HG03039 (cell line): ENCODE measurements at regions not wholly inside any gene's neighbourhood (a gene's known extent, or its start where the extent isn't known, plus 50 kb on each side); places are given as distances from the start of the nearest gene placed in this dataset.
"Not testable (repeated sequence)": the region's sequence is repeated elsewhere in the genome, so short reads cannot be mapped to it uniquely, and the experiment has no call there.

Experiments
- ATAC-seq: cut with Tn5 transposase; IDR thresholded peaks from one replicate; pipeline ENCODE4 v1.9.1; 2021; ENCODE audit warnings: mild to moderate bottlenecking, moderate library complexity; ENCODE audit not compliant: unreplicated experiment

DNA sequence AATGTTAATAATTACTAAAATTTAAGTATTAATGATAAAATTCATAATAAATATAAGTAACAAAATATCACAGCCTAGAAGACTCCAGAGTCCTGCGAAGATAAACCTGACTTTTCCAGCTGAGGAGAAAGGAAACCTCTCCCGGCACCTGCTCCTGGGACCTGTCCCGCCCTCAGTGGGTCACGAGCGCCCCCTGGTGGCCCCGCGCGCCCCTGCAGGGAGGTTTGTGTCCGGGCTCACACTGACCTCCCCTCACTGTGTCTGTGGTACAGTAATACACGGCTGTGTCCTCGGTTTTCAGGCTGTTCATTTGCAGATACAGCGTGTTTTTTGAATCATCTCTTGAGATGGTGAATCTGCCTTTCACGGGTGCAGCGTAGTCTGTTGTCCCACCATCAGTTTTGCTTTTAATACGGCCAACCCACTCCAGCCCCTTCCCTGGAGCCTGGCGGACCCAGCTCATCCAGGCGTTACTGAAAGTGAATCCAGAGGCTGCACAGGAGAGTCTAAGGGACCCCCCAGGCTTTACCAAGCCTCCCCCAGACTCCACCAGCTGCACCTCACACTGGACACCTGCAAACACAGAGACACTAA is 627.1 kb downstream of the TMEM121 start:
- not testable (repeated sequence) for ATAC-seq

DNA sequence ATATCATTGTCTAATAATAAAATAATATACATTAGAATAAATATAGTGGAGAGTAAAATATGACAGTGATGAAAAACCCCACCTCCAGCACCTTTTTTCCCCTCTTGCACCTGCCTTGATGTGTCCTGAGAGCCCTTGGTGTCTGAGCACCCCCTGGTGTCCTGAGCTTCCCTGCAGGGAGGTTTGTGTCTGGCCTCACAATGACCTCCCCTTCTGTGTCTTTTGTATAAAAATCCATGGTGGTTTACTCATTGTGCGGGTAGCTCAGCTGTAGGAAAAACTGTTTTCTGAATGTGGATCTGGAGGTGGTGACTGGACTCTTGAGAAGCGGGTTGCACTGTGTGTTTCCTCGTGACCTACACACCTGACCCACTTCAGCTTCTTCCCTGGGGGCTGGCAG is 636.9 kb downstream of the TMEM121 start:
- ATAC-seq: no peak

DNA sequence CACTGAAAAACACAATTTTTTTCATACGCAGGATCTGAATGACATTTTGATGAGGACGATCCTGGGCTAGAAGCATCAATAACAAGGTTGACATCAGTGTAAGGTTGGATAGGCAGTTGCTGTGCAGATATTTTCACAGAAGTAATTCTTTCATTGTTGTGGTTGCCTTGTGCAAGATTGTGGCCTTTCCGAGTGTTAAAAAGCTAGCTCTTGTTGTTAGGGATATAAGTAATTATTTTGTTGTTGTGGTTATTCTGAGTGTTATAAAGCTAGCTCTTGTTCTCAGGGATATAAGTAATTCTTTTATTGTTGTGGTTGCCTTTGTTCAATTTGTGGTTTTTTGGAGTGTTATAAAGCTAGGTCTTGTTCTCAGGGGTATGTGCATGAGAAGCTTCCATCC is 637.4 kb downstream of the TMEM121 start:
- ATAC-seq: not testable (repeated sequence)

DNA sequence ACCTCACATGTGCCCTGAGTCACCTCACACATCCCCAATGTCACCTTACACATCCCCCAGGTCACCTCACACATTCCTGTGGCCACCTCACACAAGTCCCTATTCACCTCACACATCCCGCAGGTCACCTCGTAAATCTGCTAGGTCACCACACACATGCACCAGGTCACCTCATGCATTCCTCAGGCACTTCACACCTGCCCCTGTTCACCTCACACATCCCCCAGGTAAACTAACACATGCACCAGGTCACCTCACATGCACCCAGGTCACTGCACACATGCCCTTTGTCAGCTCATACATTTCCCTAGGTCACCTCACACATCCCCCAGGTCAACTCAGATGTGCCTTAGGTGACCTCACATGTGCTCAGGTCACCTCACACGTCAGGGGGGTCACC is 639.8 kb downstream of the TMEM121 start:
- no peak for ATAC-seq

DNA sequence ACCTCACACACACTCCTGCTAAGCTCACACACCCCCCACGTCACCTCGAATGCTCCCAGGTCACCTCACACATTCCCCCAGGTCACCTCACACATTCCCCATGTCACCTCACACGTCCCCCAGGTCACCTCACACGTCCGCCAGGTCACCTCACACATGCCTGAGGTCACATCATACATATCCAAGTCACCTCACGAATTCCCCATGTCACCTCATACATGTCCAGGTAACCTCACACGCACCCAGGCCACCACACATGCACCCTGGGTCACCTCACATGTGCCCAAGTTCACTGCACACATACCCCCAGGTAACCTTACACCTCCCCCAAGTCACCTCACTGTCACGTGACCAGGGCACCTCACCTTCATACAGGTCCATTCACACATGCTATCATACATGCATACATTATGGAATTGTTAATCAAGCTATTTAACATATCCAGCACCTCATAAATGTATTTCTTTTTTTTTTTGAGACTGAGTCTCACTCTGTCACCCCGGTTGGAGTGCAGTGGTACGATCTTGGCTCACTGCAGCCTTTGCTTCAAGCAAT is 640.3 kb downstream of the TMEM121 start:
- ATAC-seq: no peak

- ATAC-seq: not testable (repeated sequence)
Measured at GRCh38 chr14:106170163-106170658, 643.8 kb downstream of the TMEM121 start.

DNA sequence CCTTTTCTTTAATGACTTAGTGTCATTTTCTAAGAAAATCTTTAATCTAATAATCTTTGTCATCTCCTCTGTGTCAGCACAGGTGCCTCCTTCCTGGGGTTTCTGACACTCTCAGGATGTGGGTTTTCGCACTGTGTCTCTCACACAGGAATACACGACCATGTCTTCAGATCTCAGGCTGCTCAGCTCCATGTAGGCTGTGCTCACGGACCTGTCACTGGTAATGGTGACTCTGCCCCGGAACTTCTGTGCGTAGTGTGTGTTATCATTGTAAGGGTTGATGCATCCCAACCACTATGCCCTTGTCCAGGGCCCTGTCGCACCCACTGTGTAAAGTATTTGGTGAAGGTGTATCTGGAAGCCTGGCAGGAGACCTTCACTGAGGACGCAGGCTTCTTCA is 647.8 kb downstream of the TMEM121 start:
- no peak for ATAC-seq

GRCh38 chr14:106177266-106178246 is 651.2 kb downstream of the TMEM121 start:
- not testable (repeated sequence) for ATAC-seq

DNA sequence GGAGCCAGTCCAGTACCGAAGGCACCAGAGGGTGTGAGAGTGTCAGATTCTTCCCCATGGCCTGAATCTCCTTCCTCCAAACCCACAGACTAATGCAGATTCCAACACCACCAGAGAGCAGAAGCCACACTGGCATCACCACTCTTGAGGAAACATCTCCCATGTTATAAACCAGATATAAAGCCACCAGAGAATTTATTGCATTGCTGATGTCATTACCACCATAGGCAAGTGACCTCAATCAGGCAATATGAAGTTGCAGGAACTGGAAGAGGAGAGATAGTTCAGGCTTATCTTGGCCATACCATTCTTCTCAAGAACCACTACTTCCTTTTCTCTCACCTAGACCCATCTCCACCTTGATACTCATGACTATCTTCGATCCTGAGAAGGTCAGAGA is 653.4 kb downstream of the TMEM121 start:
- ATAC-seq: no peak

- not testable (repeated sequence) for ATAC-seq
Measured at GRCh38 chr14:106184771-106185170, 658.4 kb downstream of the TMEM121 start.

DNA sequence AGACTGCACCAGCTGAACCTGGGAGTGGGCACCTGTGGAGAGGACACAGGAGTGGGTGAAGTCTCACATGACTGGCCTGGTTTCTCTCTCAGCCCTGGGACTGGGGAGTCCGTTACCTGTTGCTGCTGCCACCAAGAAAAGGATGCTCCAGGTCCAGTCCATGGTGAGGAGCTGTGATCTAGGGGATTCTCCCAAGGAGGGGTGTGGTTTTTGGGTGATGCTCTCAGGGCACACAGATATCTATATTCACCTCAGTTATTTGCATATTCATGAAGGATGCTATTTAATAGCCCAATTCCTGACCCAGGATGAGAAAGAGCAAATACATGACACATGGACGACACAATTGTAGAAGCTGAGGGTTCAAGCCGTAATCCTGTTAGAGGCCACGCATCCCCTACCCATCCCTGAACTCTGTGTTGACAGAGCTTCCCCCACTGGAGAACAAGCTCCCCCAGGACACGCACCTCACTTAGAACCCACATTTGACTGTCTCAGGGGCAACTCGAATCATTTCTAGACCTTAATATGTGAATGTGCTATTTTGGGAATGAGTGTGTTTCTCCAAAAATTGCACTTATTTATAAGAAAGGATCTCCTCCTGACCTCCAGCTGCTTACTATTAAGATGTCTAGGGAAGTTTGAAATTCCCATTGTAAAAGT is 658.9 kb downstream of the TMEM121 start:
- ATAC-seq: not testable (repeated sequence)

DNA sequence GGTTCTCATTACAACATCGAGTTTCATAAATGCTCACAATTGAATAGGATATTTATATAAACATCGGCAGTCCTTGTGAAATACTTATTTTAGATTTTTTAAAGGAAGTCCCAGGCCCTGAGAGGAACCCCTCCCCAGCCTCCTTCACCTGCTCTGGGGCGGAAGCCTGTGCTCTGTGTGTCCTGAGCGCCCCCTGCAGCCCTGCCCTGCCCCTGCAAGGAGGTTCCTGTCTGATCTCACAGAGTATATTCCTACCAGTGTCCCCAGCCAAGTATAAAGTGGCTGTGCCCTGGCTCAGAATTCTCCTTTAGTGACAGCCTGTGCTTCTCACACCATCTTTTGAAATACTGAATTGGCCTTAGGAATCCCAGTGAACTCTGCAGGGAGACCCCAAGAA is 659.5 kb downstream of the TMEM121 start:
- ATAC-seq: no peak

GRCh38 chr14:106187216-106187615 is 660.8 kb downstream of the TMEM121 start:
- no peak for ATAC-seq

GRCh38 chr14:106192701-106193100 is 666.3 kb downstream of the TMEM121 start:
- ATAC-seq: not testable (repeated sequence)

- not testable (repeated sequence) for ATAC-seq
Measured at GRCh38 chr14:106196459-106196858, 670.1 kb downstream of the TMEM121 start.

DNA sequence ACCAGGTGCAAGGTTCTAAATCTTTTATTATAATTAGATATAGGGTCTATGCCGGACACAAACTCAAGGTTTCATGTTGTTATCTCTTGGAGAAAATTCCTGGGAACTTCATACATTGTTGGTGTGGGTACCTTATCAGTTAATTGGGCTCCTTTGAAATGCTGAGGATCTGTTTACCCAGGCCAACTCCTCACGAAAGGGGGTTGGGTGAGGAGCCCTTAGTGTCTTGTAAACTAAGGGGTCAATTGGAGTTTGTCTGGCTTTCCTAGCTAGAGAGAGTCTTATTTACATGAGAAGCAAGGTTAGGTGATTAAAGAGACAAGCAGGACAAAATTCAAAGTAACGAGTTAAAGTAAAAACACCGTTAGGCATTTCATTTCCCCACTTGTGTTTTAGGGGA is 670.9 kb downstream of the TMEM121 start:
- ATAC-seq: not testable (repeated sequence)

DNA sequence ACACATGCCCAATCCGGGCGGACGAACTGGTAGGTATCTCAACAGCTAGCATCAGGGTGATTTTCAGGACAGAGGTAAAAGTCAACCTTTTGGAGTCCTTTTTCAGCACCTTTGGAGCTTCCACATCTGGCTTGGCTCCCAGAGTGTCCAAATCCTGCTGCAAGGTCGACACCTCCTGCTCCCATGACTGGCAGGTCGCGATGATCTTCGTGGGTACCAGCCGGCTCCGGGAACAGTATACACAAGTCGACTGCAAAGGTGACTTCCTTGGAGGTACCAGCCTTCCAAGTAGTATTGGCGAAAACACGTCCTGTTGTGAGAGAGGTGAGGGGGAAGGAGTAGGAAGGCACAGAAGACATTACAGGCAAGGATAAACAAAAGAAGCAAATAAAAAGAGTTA is 672.7 kb downstream of the TMEM121 start:
- ATAC-seq: no peak

DNA sequence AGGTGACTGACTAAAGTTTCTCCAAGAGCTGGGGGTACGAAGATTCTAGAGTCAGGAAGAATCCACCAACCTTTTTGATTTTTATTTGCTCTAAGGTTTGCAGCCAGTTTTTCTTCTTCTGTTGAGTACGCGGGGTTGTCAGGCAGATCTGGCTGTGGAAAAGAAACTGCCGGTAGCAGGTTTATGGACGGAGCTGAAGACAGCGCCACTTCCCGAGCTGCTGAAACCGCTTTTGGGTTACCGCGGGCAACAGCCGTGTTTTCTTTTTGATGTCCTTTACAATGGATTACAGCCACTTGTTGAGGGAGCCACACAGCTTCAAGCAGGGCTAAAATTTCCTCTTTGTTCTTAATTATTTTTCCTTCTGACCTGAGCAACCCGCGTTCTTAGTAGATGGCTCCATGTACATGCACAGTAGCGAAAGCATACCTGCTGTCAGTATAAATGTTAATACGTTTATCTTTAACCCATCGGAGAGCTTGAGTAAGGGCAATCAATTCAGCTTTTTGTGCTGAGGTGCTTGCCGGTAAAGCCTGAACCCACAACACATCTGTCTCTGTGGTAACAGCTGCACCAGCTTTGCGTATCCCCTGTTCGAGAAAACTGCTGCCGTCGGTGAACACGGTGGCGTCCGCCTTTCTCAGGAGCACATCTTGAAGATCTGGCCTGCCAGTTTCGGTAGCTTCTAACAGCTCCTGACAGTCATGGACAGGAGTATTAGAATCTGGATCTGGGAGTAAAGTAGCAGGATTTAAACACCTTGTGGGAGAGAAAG is 674.3 kb downstream of the TMEM121 start:
- no peak for ATAC-seq

DNA sequence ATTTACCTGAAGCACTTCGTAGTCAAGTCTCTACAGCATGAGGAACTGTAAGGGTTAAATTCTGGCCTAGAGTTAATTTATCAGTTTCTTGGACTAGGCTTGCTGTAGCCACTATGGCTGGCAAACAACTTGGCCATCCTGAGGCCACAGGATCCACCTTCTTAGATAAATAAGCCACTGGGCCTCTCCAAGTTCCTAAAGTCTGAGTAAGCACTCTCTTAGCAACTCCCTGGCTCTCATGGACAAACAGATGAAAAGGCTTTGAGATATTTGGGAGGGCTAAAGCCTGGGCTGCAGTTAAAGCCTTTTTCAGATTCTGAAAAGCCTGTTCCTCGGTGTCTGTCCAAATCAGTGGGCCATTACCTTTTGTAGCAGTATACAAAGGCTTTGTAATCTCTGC is 675.0 kb downstream of the TMEM121 start:
- ATAC-seq: no peak

DNA sequence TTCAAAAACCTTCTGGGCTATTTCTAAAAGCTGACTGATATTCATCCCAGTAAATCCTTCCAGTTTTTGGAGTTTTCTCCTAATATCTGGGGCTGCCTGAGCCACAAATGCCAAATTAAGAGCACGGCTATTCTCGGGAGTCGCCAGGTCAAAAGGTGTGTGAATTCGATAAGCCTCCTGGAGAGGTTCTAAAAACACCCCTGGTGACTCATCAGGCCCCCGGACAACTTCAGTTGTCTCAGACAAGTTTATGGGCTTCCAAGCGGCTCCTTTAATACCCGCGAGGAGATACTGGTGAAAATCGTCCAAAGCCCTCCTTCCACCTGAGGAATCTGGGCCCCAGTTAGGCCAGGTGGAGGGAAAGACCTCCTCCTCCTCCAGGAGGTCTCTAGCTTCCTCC is 677.1 kb downstream of the TMEM121 start:
- ATAC-seq: no peak
